GM10266 (cell line): ENCODE measurements at regions not wholly inside any gene's neighbourhood (a gene's known extent, or its start where the extent isn't known, plus 50 kb on each side); places are given as distances from the start of the nearest gene placed in this dataset.

ENCODE experiments used
- DNase-seq: peaks from one replicate; pipeline ENCODE4 v3.0.0; 2012; ENCODE audit errors: extremely low spot score
- CTCF ChIP-seq: IDR thresholded peaks from 2 replicates; pipeline ENCODE4 v1.5.1; 2012; ENCODE audit warnings: mild to moderate bottlenecking, low read depth; ENCODE audit not compliant: control insufficient read depth, insufficient read depth; ENCODE audit errors: missing control alignments

GRCh38 chr9:90368241-90368640 is 274.4 kb downstream of the DIRAS2 start:
- DNase-seq: no peak
- TF ChIP-seq CTCF: no peak

GRCh38 chr9:90368928-90369327 is 273.7 kb downstream of the DIRAS2 start:
- DNase-seq: no peak
- no peak for TF ChIP-seq CTCF

- DNase-seq: no peak
- TF ChIP-seq CTCF: no peak
Measured at GRCh38 chr9:90379771-90380170, 262.9 kb downstream of the DIRAS2 start.

GRCh38 chr9:90385146-90385545 is 257.5 kb downstream of the DIRAS2 start:
- no peak for TF ChIP-seq CTCF

GRCh38 chr9:90393365-90394152 is 249.1 kb downstream of the DIRAS2 start:
- TF ChIP-seq CTCF: no peak
- no peak for DNase-seq

More at GRCh38 chr9:90385146-90385545, 257.5 kb downstream of the DIRAS2 start:
- no peak for DNase-seq

- DNase-seq: no peak
- TF ChIP-seq CTCF: no peak
Measured at GRCh38 chr9:90394871-90395270, 247.8 kb downstream of the DIRAS2 start.

- TF ChIP-seq CTCF: no peak
Measured at GRCh38 chr9:90400091-90400490, 242.5 kb downstream of the DIRAS2 start.

More at GRCh38 chr9:90400091-90400490, 242.5 kb downstream of the DIRAS2 start:
- DNase-seq: no peak
